ENCODE measurements at regions not wholly inside any gene's neighbourhood (a gene's known extent, or its start where the extent isn't known, plus 50 kb on each side); places are given as distances from the start of the nearest gene placed in this dataset.

DNA sequence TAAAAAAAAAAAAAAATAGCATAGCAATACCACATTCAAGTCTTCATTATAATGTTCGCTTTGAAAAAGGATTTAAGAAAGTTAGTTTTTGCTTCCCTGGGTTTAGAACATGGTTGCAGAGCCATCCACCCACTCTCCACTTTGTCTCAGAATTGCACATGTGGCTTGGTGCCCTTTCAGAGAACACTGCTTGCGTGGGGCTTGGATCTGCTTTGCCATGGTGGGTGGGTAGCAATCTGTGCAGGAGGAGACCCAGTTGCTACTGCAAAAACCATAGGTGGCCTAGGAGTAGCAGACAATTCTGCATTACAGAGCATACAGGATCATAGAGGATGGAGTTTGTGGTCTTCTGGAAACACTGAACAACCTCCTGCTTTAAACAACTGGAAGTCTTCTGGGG is 421.4 kb upstream of the CELF2 start:
- ChIA-PET POLR2A (no interaction called here), CTCF (no interaction called here)

DNA sequence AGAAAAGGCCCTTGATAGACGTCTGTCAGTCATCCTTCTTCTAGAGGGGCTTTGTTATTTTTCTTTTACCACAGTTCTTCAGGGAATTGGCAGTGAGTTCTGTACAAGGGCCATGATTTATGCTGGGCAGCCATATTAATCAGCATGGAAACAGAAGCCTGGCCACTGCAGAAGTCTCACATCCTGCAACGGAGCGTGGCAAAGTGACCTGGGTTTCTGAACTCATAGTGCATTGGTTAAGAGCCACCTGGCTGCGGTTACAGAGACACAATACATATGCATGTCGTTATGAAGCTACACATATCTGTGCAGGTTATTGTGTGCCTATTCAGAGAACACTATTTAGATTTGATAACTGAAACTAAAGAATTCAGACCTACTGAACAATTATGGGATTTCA is 419.4 kb upstream of the CELF2 start:
- ChIA-PET CTCF (no interaction called here), POLR2A (no interaction called here)

GRCh38 chr10:10600004-10600403 is 417.7 kb upstream of the CELF2 start:
- CTCF ChIA-PET, result no interaction called here
- POLR2A ChIA-PET, result no interaction called here

GRCh38 chr10:10605551-10606081 is 412.1 kb upstream of the CELF2 start:
- POLR2A ChIA-PET, result no interaction called here
- CTCF ChIA-PET, result no interaction called here

DNA sequence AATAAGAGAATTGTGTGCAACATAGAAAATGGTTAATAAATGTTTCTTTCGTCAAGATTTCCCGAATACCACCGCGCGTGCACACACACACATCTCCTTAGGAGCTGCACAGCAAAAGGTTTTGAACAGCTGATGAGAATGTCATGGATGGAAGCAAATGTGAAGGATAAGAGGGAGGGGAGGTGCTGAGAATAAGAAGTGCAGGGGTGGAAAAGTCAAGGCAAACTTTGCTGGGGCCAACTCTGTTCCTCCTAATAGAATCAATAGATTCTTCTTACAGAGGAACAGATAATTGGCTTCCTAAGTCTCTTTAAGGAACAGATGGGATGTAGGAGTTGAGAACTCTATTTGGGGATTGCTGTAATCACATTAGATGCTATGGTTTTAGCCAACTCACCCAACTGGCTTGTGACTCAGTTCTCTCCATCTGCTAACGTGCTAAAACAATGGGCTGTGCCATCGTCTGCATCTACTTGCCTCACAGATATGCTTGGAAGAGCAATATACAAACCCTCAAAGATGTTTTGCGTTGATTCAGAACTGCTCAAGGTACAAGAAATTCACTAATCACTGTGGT is 408.2 kb upstream of the CELF2 start:
- POLR2A ChIA-PET, result no interaction called here
- CTCF ChIA-PET, result no interaction called here

DNA sequence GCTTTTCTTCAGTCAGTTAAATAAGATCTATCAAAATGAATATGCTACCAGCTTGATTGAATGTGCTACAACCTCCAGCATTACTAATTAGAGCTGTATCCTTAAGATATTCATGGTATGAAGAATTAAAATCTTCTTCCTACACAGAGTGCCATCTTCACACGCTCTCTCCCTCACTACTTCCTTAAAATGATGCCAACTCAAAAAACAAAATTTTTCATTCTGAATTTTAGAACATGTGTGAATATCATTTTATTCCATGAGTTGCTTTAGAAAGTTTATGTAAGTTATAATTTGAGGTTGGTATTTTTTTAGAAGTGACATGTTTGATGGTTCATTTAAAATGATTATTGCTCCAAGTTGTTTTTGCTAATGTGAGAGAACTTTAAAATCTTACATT is 407.5 kb upstream of the CELF2 start:
- POLR2A ChIA-PET, result no interaction called here
- CTCF ChIA-PET, result no interaction called here

DNA sequence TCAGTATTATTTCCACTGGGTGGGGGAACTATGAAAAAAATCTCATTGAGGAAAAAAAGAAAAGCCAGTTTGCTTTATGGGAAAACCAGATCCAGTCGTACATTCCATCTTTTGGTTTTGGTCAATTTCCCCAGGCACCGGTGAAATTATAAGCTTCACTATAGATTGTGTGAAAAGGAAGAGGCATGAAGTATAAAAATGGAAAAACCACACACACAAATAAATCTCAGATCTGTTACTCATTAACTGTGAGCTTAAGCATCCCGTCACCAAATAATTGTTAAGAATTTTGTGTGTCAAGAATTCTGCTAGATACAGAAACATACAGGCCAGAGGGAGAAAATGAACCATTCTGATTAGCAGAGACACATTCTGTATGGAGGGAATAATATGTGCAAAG is 405.5 kb upstream of the CELF2 start:
- ChIA-PET POLR2A (no interaction called here), CTCF (no interaction called here)

DNA sequence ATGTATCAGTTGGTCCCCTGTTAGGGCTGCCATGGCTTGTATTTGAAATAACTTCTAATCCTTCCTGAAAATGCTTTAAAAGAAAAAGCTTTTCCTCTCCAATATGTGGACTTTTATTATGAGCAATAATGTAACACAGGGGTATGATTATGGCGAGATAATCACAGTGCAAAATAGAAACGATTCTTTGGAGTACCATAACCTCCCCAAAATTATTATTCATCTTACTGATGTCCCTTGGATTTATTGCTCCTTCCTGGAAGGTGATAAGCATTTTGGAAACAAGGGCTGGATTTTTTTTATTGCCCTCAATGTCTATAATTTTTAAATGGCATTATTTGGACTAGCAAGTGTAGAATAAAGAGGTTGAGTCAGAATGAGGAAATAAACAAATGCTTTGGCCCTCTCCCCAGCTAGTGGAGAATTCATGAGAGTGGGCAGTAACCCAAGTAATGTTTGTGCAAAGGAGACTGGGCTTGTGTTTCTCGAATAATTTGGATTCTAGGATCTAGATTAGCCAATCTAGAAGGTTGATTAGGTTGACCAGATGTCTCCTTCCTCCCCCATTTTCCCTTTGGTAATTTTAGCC is 403.9 kb upstream of the CELF2 start:
- ChIA-PET CTCF (no interaction called here), POLR2A (no interaction called here)

- ChIA-PET CTCF (no interaction called here), POLR2A (no interaction called here)
Measured at GRCh38 chr10:10617686-10618085, 400.0 kb upstream of the CELF2 start.

DNA sequence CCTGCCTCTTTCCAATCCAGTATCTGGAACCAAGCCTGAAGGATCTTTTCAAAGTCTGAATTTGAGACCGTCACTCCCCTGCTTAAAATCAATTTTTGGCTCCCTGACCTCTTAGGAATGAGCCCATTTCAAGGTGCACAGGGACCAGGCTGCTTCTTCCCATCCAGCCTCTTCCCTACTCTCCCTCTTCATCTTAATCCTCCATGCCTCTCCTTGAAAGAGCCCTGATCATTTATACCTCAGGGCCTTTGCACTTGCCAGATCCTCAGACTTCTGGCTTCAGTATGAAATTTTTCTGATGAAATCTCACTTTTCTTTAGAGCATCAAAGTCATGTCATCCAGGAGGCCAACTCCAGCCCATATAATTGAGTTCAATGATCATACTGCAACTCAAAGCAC is 399.5 kb upstream of the CELF2 start:
- ChIA-PET CTCF (no interaction called here), POLR2A (no interaction called here)

DNA sequence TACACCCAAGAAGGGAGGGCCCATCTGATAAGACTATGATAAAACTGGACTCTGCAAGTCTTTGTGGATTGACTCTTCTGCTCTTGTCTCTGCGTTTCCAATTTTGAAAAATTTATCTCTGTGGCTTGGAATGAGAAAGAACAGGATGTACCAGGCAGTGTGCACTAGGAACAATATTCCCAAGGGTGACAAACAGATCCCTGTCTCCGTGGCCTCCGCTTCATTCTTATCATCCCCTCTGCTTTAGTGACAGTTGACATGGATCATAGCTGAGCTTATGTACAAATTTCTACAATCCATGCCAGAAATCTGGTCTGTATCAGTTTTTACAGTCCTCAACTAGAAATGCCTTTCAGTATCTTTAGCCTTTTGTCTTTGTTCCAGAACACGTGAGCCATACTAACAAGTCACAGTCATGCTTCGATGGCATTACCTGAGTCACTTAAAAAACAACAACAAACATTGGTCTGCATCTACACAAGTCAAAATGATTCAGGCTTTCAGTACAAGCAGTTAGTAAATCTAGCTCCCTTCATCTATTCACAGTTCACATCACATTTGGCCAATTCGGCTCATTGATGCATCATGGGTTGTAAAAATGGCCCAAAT is 393.6 kb upstream of the CELF2 start:
- CTCF ChIA-PET, result no interaction called here
- POLR2A ChIA-PET, result no interaction called here

GRCh38 chr10:10624567-10624962 is 393.1 kb upstream of the CELF2 start:
- CTCF ChIA-PET, result no interaction called here
- POLR2A ChIA-PET, result no interaction called here

GRCh38 chr10:10625491-10625890 is 392.2 kb upstream of the CELF2 start:
- ChIA-PET CTCF (interaction anchor here (0.6 kb wide), 1 partner anchor 191 kb away, joined by 7 read pairs; no protein-coding TSS in a partner anchor), POLR2A (no interaction called here)

GRCh38 chr10:10626734-10627133 is 390.9 kb upstream of the CELF2 start:
- CTCF ChIA-PET, result no interaction called here
- POLR2A ChIA-PET, result no interaction called here

DNA sequence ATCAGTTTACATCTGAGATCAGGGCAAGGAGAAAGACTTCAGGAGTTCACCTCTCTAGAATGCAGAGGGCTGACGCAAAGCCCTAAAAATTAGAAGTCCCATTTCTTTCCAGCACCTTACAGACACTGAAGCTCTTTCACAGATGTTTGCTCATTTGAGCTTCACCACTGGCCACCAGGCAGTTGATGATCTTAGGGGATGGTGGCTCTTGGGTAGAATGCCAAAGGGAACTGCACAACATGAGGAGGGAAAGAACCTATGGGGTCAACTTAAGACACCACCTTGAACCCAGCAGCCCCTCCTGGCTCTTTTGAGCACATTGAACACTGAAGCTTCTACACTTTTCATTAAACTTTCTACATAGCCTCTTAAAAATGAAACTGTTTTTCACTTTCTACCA is 390.3 kb upstream of the CELF2 start:
- CTCF ChIA-PET, result no interaction called here
- POLR2A ChIA-PET, result no interaction called here

DNA sequence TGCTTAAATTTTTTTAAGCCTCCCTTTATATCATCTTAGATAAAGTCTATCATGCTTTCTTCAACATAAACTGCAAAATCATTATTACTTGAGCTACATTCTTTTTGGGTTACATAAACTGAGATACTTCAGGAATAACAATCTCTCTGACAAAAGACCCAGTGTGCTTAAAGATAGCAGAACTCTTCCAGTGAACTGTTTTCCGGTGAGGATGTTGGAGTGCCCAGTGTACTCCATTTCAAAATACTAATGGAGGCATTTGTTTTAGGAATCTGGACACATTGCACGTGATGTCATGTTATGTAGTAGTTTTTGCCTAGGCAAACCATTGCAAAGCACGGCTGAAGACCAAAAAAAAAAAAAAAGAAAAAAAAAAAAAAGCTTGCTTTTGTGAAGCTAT is 388.2 kb upstream of the CELF2 start:
- ChIA-PET CTCF (no interaction called here), POLR2A (no interaction called here)

- ChIA-PET POLR2A (no interaction called here), CTCF (no interaction called here)
Measured at GRCh38 chr10:10630281-10630680, 387.4 kb upstream of the CELF2 start.

- CTCF ChIA-PET, result no interaction called here
- POLR2A ChIA-PET, result no interaction called here
Measured at GRCh38 chr10:10630782-10631181, 386.9 kb upstream of the CELF2 start.

DNA sequence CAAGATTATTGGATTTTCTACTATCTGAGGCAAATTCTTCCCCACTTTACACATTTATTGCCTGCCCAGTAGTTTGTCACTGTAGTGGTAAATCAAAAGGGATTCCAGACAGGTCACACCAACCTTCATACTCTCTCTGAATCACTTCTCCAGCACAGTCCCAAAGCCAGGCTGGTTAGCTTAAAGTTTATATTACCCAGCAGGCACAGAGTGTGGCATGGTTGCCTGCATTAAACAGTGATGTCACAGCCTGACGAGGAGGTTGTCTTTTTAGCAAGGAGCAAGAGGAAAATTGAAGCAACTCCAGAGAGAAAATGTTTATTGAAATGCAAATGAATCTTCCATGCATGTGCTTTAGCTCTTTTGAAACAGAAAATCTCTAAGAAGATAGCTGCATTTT is 375.5 kb upstream of the CELF2 start:
- ChIA-PET CTCF (no interaction called here), POLR2A (no interaction called here)

DNA sequence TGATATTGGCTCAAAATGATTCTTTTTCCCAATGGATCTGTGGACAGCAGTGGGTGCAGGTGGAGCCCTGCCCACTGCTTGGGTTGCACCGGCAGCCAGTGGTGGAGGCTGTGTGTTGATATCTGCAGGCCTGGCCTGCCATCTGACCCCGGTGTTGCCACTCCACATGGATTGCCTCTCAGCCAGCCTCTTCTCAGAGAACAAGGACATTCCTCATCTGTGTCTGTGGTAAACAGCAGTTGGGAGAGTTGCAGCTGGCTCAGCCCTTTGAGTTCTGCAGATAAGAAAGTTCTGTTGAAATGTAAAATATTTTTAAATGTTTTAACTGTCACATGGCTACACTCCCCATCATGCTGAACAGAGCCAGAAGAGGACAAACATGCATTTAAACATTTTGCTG is 374.9 kb upstream of the CELF2 start:
- ChIA-PET POLR2A (no interaction called here), CTCF (no interaction called here)

GRCh38 chr10:10644008-10644646 is 373.5 kb upstream of the CELF2 start:
- POLR2A ChIA-PET, result no interaction called here
- CTCF ChIA-PET, result no interaction called here
